H1 (cell line): ENCODE measurements at regions not wholly inside any gene's neighbourhood (a gene's known extent, or its start where the extent isn't known, plus 50 kb on each side); places are given as distances from the start of the nearest gene placed in this dataset.

Experiments
- CHD1 ChIP-seq: IDR thresholded peaks from 2 replicates; pipeline ENCODE4 v1.6.1; 2012; ENCODE audit warnings: low read depth, low read length, improper control_type of control experiment
- CREB1 ChIP-seq: IDR thresholded peaks from 2 replicates; pipeline ENCODE4 v1.6.1; 2012; ENCODE audit warnings: inconsistent platforms
- EZH2 ChIP-seq: fragments of 200-600 bp; sonication (generic); IDR thresholded peaks from 2 replicates; pipeline ENCODE4 v1.7.1; 2012; ENCODE audit warnings: low read depth, mild to moderate bottlenecking, moderate library complexity, low read length, inconsistent platforms; ENCODE audit not compliant: severe bottlenecking
- SIRT6 ChIP-seq: IDR thresholded peaks from one replicate; pipeline ENCODE4 v1.7.1; 2012; ENCODE audit warnings: low read length, inconsistent platforms

GRCh38 chr4:163228648-163229047, 62.0 kb upstream of the NAF1 start (continued):
- no peak for TF ChIP-seq SIRT6
- TF ChIP-seq CHD1 = no peak
- no peak for TF ChIP-seq EZH2
- TF ChIP-seq CREB1 = no peak
